Ovary (tissue), 3 donors: ENCODE measurements at regions not wholly inside any gene's neighbourhood (a gene's known extent, or its start where the extent isn't known, plus 50 kb on each side); places are given as distances from the start of the nearest gene placed in this dataset.

Source experiments
- EP300 ChIP-seq: sonication (generic); formaldehyde crosslinking; IDR thresholded peaks from one replicate; pipeline ENCODE4 v1.6.1; 2017; ENCODE audit warnings: antibody characterized with exemption
- POLR2A ChIP-seq: fragments of 450-650 bp; IDR thresholded peaks from one replicate; pipeline ENCODE4 v1.6.1; 2017; ENCODE audit warnings: antibody characterized with exemption, mild to moderate bottlenecking, moderate library complexity
- TF ChIP-seq, protein P1 (sequence below), 3 donors: fragments of 450-650 bp in 2 of 3; fragments of 200-600 bp in 1 of 3; IDR thresholded peaks; one replicate each; pipeline versions ENCODE4 v1.5.1 to v1.8.0; 2016 to 2022; ENCODE audit warnings: antibody characterized with exemption in 3 of 3, mild to moderate bottlenecking in 1 of 3
- donor health status: DM: no; HTN: no; CAD: no.

DNA sequence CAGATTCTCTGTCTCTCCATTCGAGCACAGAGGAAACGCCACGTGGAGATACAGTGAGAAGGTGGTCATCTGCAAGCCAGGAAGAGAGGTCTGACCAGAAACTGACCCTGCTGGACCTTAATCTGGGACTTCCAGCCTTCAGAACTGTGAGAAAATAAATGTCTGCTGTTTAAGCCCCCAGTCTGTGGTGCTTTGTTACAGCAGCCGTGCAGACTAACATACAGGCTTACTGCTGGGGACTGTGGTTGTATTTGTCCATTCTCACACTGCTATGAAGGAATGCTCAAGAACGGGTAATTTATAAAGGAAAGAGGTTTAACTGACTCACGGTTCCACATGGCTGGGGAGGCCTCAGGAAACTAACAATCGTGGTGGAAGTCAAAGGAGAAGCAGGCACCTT is 432.7 kb downstream of the IRS1 start:
- TF ChIP-seq, protein P1, sequence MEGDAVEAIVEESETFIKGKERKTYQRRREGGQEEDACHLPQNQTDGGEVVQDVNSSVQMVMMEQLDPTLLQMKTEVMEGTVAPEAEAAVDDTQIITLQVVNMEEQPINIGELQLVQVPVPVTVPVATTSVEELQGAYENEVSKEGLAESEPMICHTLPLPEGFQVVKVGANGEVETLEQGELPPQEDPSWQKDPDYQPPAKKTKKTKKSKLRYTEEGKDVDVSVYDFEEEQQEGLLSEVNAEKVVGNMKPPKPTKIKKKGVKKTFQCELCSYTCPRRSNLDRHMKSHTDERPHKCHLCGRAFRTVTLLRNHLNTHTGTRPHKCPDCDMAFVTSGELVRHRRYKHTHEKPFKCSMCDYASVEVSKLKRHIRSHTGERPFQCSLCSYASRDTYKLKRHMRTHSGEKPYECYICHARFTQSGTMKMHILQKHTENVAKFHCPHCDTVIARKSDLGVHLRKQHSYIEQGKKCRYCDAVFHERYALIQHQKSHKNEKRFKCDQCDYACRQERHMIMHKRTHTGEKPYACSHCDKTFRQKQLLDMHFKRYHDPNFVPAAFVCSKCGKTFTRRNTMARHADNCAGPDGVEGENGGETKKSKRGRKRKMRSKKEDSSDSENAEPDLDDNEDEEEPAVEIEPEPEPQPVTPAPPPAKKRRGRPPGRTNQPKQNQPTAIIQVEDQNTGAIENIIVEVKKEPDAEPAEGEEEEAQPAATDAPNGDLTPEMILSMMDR (IDR thresholded peaks at IDR 0.05) = no peak
- TF ChIP-seq POLR2A = no peak
- TF ChIP-seq EP300 = no peak
